HepG2 (cell line): ENCODE measurements at regions not wholly inside any gene's neighbourhood (a gene's known extent, or its start where the extent isn't known, plus 50 kb on each side); places are given as distances from the start of the nearest gene placed in this dataset.

Source experiments
- ATAC-seq: fragments of 200-7000 bp; cut with Tn5 transposase; 3 replicates; pipeline ENCODE4 v1.9.1; 2020; ENCODE audit warnings: mild to moderate bottlenecking, moderate library complexity
- BruUV-seq: library from RNA; stranded (reverse); fragments of 400-500 nt; replicated peaks from 2 replicates; lab custom pipeline; 2021; lab: Mats Ljungman, UMichigan
- CTCF ChIA-PET: fragments of 300-600 bp; formaldehyde crosslinking; extraction: SDS; loops from one replicate; lab custom pipeline; 2021; ENCODE audit warnings: low total read pairs, inconsistent platforms, low intra/inter-chr PET ratio; lab: Yijun Ruan, JAX
- POLR2A ChIA-PET: fragments of 350-600 bp; sonication (Branson Sonifier 250); formaldehyde crosslinking; loops from one replicate; lab custom pipeline; 2020; ENCODE audit warnings: antibody characterized with exemption, inconsistent platforms; lab: Yijun Ruan, JAX
- DNase-seq: peaks from one replicate; pipeline ENCODE4 v3.0.0-alpha.2; 2015; ENCODE audit warnings: low spot score
- FAIRE-seq: peaks from 3 replicates; lab custom pipeline; 2011; peaks lifted over from hg19 to GRCh38; lab: Jason Lieb, UNC
- H2AFZ ChIP-seq: one replicate; pipeline ENCODE4 v1.6.1; 2011; ENCODE audit warnings: low read length, inconsistent platforms
- H3K27ac ChIP-seq: fragments of 300-600 bp; 3 replicates; pipeline ENCODE4 v1.8.0; 2011; ENCODE audit warnings: mixed run types, mild to moderate bottlenecking, mixed read lengths, low read length, inconsistent platforms; ENCODE audit not compliant: insufficient read depth; ENCODE audit errors: extremely low read length
- H3K27me3 ChIP-seq, 2 experiments: fragments of 200-600 bp in 1 of 2; 2 replicates in 1 of 2; 3 replicates in 1 of 2; pipeline versions ENCODE4 v1.6.0 to v1.8.0; 2011; ENCODE audit warnings: low read length in 2 of 2, mild to moderate bottlenecking in 2 of 2, moderate library complexity in 2 of 2, inconsistent platforms in 1 of 2; ENCODE audit not compliant: insufficient read depth in 2 of 2, control insufficient read depth in 1 of 2
- H3K36me3 ChIP-seq, 2 experiments: fragments of 200-600 bp in 1 of 2; replicated peaks in 1 of 2; 2 replicates in 1 of 2; 3 replicates in 1 of 2; pipeline versions ENCODE4 v1.5.1 to v1.8.0; 2011; ENCODE audit warnings: low read length in 2 of 2, inconsistent platforms in 1 of 2; ENCODE audit not compliant: insufficient read depth in 2 of 2, control insufficient read depth in 1 of 2
- H3K4me1 ChIP-seq: 2 replicates; pipeline ENCODE4 v1.5.1; 2012; ENCODE audit warnings: low read length, inconsistent platforms; ENCODE audit not compliant: insufficient read depth
- H3K4me2 ChIP-seq: 2 replicates; pipeline ENCODE4 v1.6.0; 2011; ENCODE audit warnings: low read depth, low read length, inconsistent platforms
- H3K4me3 ChIP-seq, 3 experiments: fragments of 200-600 bp in 1 of 3; sonication (generic), shearing (Covaris generic) in 1 of 3; replicated peaks in 1 of 3; 2 replicates each; pipeline ENCODE4 v1.5.1; 2011 to 2016; ENCODE audit warnings: low read length in 3 of 3, inconsistent platforms in 2 of 3, low read depth in 2 of 3, mild to moderate bottlenecking in 2 of 3, control low read depth in 1 of 3, mixed read lengths in 1 of 3; ENCODE audit not compliant: insufficient read depth in 1 of 3
- H3K79me2 ChIP-seq: one replicate; pipeline ENCODE4 v1.6.1; 2011; ENCODE audit warnings: low read length, inconsistent platforms; ENCODE audit not compliant: insufficient read depth
- H3K9ac ChIP-seq: 2 replicates; pipeline ENCODE4 v1.6.0; 2011; ENCODE audit warnings: mild to moderate bottlenecking, low read depth, low read length, inconsistent platforms; ENCODE audit not compliant: insufficient read depth
- H3K9me3 ChIP-seq: 2 replicates; pipeline ENCODE4 v1.5.1; 2012; ENCODE audit warnings: mild to moderate bottlenecking, low read length
- H4K20me1 ChIP-seq: 2 replicates; pipeline ENCODE4 v1.6.0; 2011; ENCODE audit warnings: inconsistent platforms, mild to moderate bottlenecking, low read length, moderate library complexity; ENCODE audit not compliant: insufficient read depth
- FOXO4 ChIP-seq: sonication (generic); formaldehyde crosslinking; conservative IDR thresholded peaks from 2 replicates; pipeline ENCODE4 v1.8.1; 2023; ENCODE audit warnings: missing genetic modification reagents
- ZNF280D ChIP-seq: sonication (generic); formaldehyde crosslinking; IDR thresholded peaks from 2 replicates; pipeline ENCODE4 v1.5.1; 2020; ENCODE audit warnings: mild to moderate bottlenecking, missing genetic modification reagents
- ZNF563 ChIP-seq: sonication (generic); formaldehyde crosslinking; IDR thresholded peaks from 2 replicates; pipeline ENCODE4 v1.8.0; 2022; ENCODE audit warnings: mild to moderate bottlenecking, moderate library complexity, missing genetic modification reagents
- WGBS: methylation state at CpG from one replicate; pipeline ENCODE4 v1.1.6; 2017; ENCODE audit warnings: low lambda C conversion rate; 5-methylcytosine and 5-hydroxymethylcytosine counted together
- in situ Hi-C: cut with HindIII; loops from 2 replicates; pipeline ENCODE4 v1.10.0; 2017; ENCODE audit warnings: low pct_unique_long_range_greater_than_20kb; ENCODE audit not compliant: extremely low pct_ligation_motif_present
- intact Hi-C: fragments of 100-400 bp; cut with micrococcal nuclease; formaldehyde crosslinking; loops from one replicate; pipeline ENCODE4 v1.10.0; 2022; ENCODE audit not compliant: unreplicated experiment

- intact Hi-C loops: no loop called here
- Histone ChIP-seq H2AFZ (no peak overlapping the region), H3K27me3 (peaks cover 2 to 20% of the 10 kb centered on the region in 2 experiments; a peak in 3 of 5 replicates), H3K4me1 (no peaks in the 10 kb centered on the region), H4K20me1 (no peaks in the 10 kb centered on the region), H3K4me2 (no peak overlapping the region), H3K9ac (no peak overlapping the region), H3K36me3 (no peaks in the 10 kb centered on the region), H3K27ac (no peak overlapping the region), H3K4me3 (no peak overlapping the region), H3K79me2 (no peaks in the 10 kb centered on the region), H3K9me3 (peaks cover 15% of the 10 kb centered on the region)
- in situ Hi-C loops: no loop called here
- no peak; the same call in 2 of the 3 replicates for ATAC-seq
- TF ChIP-seq FOXO4 (CRISPR knock-in tag): 0 out of 2 replicates have a peak, but pooled peaks have one; percentile 20
- no peak for TF ChIP-seq ZNF563
- TF ChIP-seq ZNF280D: no peak
- 30% methylated on average over 13 of the region's 13 CpGs for WGBS
- no peak for DNase-seq
- BruUV-seq: no TSS peak
- POLR2A ChIA-PET: no interaction called here
- no peak for FAIRE-seq
- CTCF ChIA-PET: no interaction called here
Observed at GRCh38 chr6:169034516-169035167, 219.0 kb downstream of the THBS2 start.
